Caki2 (cell line): ENCODE measurements at regions not wholly inside any gene's neighbourhood (a gene's known extent, or its start where the extent isn't known, plus 50 kb on each side); places are given as distances from the start of the nearest gene placed in this dataset.

Source experiments
- DNase-seq: peaks from one replicate; pipeline ENCODE4 v3.0.0-alpha.2; 2015; ENCODE audit warnings: low read depth
- in situ Hi-C: cut with HindIII; loops from 2 replicates; pipeline ENCODE4 v1.10.0; 2016; ENCODE audit warnings: low sequenced_read_pairs, low pct_unique_long_range_greater_than_20kb, mixed read lengths

- in situ Hi-C loops, result no loop called here
Observed at GRCh38 chr7:132638000-132638399, 61.7 kb upstream of the PLXNA4 start.

GRCh38 chr7:132636581-132636980, 60.3 kb upstream of the PLXNA4 start:
- in situ Hi-C loops, result no loop called here
- DNase-seq, result no peak

More at GRCh38 chr7:132638000-132638399, 61.7 kb upstream of the PLXNA4 start:
- no peak for DNase-seq

- DNase-seq, result no peak
- in situ Hi-C loops, result no loop called here
Observed at GRCh38 chr7:132635127-132635526, 58.9 kb upstream of the PLXNA4 start.

DNA sequence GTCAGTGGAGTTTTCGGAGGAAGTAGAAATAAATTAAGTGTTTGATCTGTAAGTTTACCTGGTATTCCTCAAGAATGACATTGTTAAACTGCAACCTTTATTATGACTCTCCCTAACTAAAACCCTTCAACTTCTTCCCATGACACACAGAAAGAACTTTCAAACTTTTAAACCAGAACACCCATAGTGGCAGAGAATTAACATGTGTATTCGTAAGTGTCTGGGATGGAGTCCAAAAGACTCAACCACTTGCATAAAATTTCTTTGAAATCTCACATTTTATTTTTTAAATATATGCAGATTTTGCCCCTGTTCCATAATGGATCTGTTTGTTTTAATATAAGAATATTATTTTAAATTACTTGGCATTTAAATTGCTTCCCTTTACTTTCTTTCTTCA, 54.6 kb upstream of the PLXNA4 start:
- in situ Hi-C loops, result no loop called here

More for the DNA sequence above, 54.6 kb upstream of the PLXNA4 start:
- DNase-seq, result no peak
